GM10248 (cell line): ENCODE measurements at regions not wholly inside any gene's neighbourhood (a gene's known extent, or its start where the extent isn't known, plus 50 kb on each side); places are given as distances from the start of the nearest gene placed in this dataset.

Source experiments
- CTCF ChIA-PET: fragments of 300-600 bp; sonication (Branson Sonifier 250); formaldehyde crosslinking; extraction: SDS; loops from one replicate; lab custom pipeline; 2021; ENCODE audit warnings: antibody characterized with exemption; lab: Yijun Ruan, JAX
- POLR2A ChIA-PET: fragments of 350-650 bp; sonication (Branson Sonifier 250); formaldehyde crosslinking; extraction: SDS; loops from one replicate; lab custom pipeline; 2020; ENCODE audit warnings: antibody characterized with exemption; lab: Yijun Ruan, JAX
- DNase-seq: peaks from one replicate; pipeline ENCODE4 v3.0.0; 2012; ENCODE audit errors: extremely low spot score
- CTCF ChIP-seq: IDR thresholded peaks from 2 replicates; pipeline ENCODE4 v1.5.1; 2012; ENCODE audit warnings: mild to moderate bottlenecking, low read depth; ENCODE audit errors: extremely low read depth, missing control alignments, control extremely low read depth

GRCh38 chr10:128497660-128498377 is 371.6 kb upstream of the MKI67 start:
- POLR2A ChIA-PET: no interaction called here

GRCh38 chr10:128498378-128498730 is 372.1 kb upstream of the MKI67 start:
- CTCF ChIA-PET: interaction anchor here (1.0 kb wide), 1 partner anchor 8 kb away, joined by 3 read pairs; no protein-coding TSS in a partner anchor
- POLR2A ChIA-PET: no interaction called here
- DNase-seq: no peak
- TF ChIP-seq CTCF: no peak

More at GRCh38 chr10:128497660-128498377, 371.6 kb upstream of the MKI67 start:
- CTCF ChIA-PET: interaction anchor here (1.0 kb wide), 1 partner anchor 9 kb away, joined by 3 read pairs; no protein-coding TSS in a partner anchor
- TF ChIP-seq CTCF: no peak
- no peak for DNase-seq

GRCh38 chr10:128498746-128499145 is 372.5 kb upstream of the MKI67 start:
- DNase-seq: no peak
- ChIA-PET POLR2A (no interaction called here), CTCF (no interaction called here)
- no peak for TF ChIP-seq CTCF

- ChIA-PET POLR2A (no interaction called here), CTCF (no interaction called here)
- TF ChIP-seq CTCF: no peak
- DNase-seq: no peak
Observed at GRCh38 chr10:128499486-128499885, 373.3 kb upstream of the MKI67 start.

- no peak for TF ChIP-seq CTCF
- DNase-seq: no peak
- ChIA-PET POLR2A (no interaction called here), CTCF (no interaction called here)
Observed at GRCh38 chr10:128499956-128500355, 373.7 kb upstream of the MKI67 start.

- ChIA-PET POLR2A (no interaction called here), CTCF (no interaction called here)
- no peak for DNase-seq
- no peak for TF ChIP-seq CTCF
Observed at GRCh38 chr10:128500642-128501041, 374.4 kb upstream of the MKI67 start.

GRCh38 chr10:128505346-128505745 is 379.1 kb upstream of the MKI67 start:
- CTCF ChIA-PET: no interaction called here

More at GRCh38 chr10:128505346-128505745, 379.1 kb upstream of the MKI67 start:
- DNase-seq: no peak
- no peak for TF ChIP-seq CTCF
- POLR2A ChIA-PET: no interaction called here
